ENCODE measurements at regions not wholly inside any gene's neighbourhood (a gene's known extent, or its start where the extent isn't known, plus 50 kb on each side); places are given as distances from the start of the nearest gene placed in this dataset.

- H2AFZ ChIP-seq: no peak overlapping the region
These were observed 68.0 kb downstream of the ATOH1 start for GRCh38 chr4:93896516-93896915.

More at GRCh38 chr4:93896516-93896915, 68.0 kb downstream of the ATOH1 start:
- H3K27ac ChIP-seq (ENCODE audit: low read depth): no peak overlapping the region
- DNase-seq (ENCODE audit: low spot score) (no peak), ATAC-seq (no peak)
- no peaks in the 10 kb centered on the region for H3K27me3 ChIP-seq (ENCODE audit: insufficient read depth)
- H3F3A ChIP-seq (replicated peaks; ENCODE audit: low read depth): no peaks in the 10 kb centered on the region
- Mint-ChIP-seq H3K9me3 (no peaks in the 10 kb centered on the region), H3K4me3 (no peak overlapping the region), H3K27me3 (ENCODE audit: insufficient read depth, low read depth, poor library complexity) (peaks cover 3% of the 10 kb centered on the region), H3K36me3 (ENCODE audit: low read depth) (no peaks in the 10 kb centered on the region), H3K27ac (no peak overlapping the region), H3K4me1 (peaks cover 7% of the 10 kb centered on the region; the same call in 1 of the 3 replicates)
- H3K4me2 ChIP-seq: no peak overlapping the region
- no peaks in the 10 kb centered on the region for H3K79me2 ChIP-seq (replicated peaks; ENCODE audit: insufficient read depth)
- H3K36me3 ChIP-seq (ENCODE audit: insufficient read depth): no peaks in the 10 kb centered on the region
- TF ChIP-seq CREB1 (CRISPR knock-in tag; IDR thresholded peaks at IDR 0.05; ENCODE audit: low read depth) (no peak), ZNF462 (CRISPR knock-in tag; IDR thresholded peaks at IDR 0.05) (no peak), NANOG (IDR thresholded peaks at IDR 0.05; ENCODE audit: borderline replicate concordance) (no peak), CTCF (conservative IDR thresholded peaks at IDR 0.05; ENCODE audit: low read depth in 2 of 2) (no peak), EZH2phosphoT487 (IDR thresholded peaks at IDR 0.05; ENCODE audit: unreplicated experiment) (no peak), ZNF114 (CRISPR knock-in tag; IDR thresholded peaks at IDR 0.05) (no peak), ETS1 (IDR thresholded peaks at IDR 0.05) (no peak), ZNF331 (CRISPR knock-in tag; IDR thresholded peaks at IDR 0.05; ENCODE audit: low read depth) (no peak), REST (IDR thresholded peaks at IDR 0.05; ENCODE audit: unreplicated experiment) (no peak), STAT1 (IDR thresholded peaks at IDR 0.05; ENCODE audit: unreplicated experiment) (no peak), EZH2 (IDR thresholded peaks at IDR 0.05; ENCODE audit: low read depth, unreplicated experiment) (no peak), POLR2AphosphoS5 (IDR thresholded peaks at IDR 0.05; ENCODE audit: low read depth) (no peak), JUNB (IDR thresholded peaks at IDR 0.05; ENCODE audit: unreplicated experiment) (no peak)
- H3K9me2 ChIP-seq (ENCODE audit: insufficient read depth): no peaks in the 10 kb centered on the region
- no peak overlapping the region for H3K4me3 ChIP-seq
- H3K4me1 ChIP-seq (ENCODE audit: insufficient read depth): no peaks in the 10 kb centered on the region
- H4K20me1 ChIP-seq (replicated peaks; ENCODE audit: insufficient read depth): no peaks in the 10 kb centered on the region

Data from GM23338 (cell line).